GM18505 (cell line): ENCODE measurements at regions not wholly inside any gene's neighbourhood (a gene's known extent, or its start where the extent isn't known, plus 50 kb on each side); places are given as distances from the start of the nearest gene placed in this dataset.

ENCODE experiments used
- ATAC-seq: cut with Tn5 transposase; IDR thresholded peaks from one replicate; pipeline ENCODE4 v1.9.1; 2021; ENCODE audit not compliant: unreplicated experiment
- POLR2A ChIP-seq: IDR thresholded peaks from 4 replicates; pipeline ENCODE4 v1.6.1; 2011; ENCODE audit warnings: borderline replicate concordance; ENCODE audit not compliant: insufficient read depth, insufficient read length; ENCODE audit errors: extremely low read depth

DNA sequence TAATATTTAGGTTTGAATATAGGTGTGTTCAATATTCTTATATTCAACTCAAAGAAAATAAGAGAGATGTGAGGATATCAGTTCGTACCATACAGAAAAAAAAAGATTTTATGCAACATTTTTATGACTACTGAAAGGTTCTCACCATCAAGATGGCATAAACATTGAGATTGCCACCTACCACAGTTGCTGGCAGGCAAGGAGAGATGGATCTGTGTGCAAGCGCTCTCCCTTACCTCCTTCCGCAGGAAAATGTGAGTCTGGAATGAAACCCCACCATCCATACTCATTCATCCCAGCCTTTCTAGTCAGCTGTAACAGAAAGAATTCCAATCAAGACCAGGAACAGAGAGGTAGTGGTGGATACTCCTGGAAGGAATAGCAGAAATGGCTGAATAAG, 376.9 kb downstream of the PPP3CA start:
- TF ChIP-seq POLR2A: no peak
- no peak for ATAC-seq

DNA sequence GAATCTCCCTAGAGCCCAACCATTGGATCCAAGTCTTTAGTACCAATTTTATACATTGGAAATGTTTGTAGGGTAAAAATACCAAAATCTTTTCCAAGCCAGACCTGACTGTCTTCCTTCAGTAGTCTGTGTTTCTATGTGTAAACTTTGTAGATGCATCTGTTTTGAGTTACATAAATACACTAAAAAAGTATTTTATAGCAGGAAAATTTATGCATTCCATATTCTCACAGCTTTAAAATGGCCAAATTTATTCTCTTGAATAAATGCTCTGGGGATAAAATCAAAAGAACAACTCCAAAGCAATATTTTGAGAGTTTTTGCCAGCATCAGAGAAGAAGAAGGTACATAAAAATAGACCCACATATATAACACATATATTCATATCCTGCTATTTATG, 377.4 kb downstream of the PPP3CA start:
- ATAC-seq: no peak
- TF ChIP-seq POLR2A: no peak

DNA sequence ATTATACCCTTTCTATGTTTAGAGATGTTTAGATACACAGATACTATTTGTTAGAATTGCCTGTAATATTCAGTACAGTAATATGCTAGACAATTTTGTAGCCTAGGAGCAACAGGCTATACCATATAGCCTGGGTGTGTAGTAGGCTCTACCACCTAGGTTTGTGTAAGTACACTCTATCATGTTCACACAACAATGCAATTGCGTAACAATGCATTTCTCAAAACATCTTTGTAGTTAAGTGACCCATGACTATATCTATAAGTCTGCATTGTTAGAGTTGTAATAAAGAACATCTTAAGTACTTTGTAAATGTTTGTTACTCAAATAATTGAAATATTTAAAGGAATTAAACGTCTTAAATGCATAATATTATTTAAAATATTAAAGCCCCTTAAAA, 379.3 kb downstream of the PPP3CA start:
- ATAC-seq: no peak
- TF ChIP-seq POLR2A: no peak

DNA sequence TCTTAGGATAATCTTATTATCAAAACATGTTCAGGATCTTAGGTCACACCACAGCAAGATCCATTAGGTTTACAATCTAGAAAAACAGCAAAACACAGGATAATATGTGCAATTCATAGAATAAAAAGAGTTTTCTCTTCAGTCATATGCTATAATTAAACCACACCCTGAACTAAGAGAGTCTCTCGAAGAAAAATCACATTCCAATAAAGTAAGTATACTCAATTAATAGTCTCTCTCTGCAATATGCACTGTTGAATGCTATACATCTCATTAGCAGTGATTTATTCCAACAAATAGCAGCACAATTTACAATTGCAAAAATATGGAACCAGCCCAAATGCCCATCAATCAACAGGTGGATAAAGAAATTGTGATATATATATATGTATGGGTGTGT, 383.7 kb downstream of the PPP3CA start:
- no peak for TF ChIP-seq POLR2A
- ATAC-seq: no peak

DNA sequence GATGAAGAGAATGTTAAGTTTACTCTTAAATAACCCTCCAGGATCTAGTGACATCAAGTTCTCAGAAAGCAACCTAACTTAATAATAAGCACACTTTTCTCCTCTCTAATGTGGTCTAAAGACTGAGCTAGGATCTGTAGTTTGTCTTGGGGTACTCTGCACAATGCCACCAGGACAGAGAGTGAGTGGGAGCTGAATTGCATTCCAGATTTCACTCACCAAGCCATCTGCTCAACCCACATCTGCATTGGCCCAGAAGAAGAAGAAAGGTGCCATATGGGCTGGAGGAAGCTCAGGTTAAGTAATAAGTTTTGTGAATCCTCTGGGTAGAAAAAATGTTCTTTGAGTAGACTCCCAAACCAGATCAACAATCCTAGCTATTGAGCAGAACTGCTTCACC, 384.6 kb downstream of the PPP3CA start:
- TF ChIP-seq POLR2A: no peak
- ATAC-seq: no peak

DNA sequence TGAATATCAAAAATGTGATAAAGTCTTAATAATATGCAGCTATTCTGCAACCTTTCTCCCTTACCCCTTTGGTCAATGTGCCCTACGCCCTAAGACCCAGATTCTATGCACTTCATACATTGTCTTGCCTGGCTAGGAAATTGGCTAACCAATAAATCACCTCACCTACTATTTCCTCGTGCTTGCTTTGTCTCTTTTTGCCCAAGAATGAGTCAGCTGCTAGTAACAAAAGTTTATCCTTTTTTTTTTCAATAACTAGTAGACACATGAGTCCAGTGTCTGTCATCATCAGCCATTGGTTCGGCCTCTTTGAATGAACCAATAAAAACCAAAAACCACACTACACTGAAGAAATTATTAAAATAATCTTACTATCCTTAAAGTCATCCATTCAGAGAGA, 387.1 kb downstream of the PPP3CA start:
- no peak for ATAC-seq
- no peak for TF ChIP-seq POLR2A

DNA sequence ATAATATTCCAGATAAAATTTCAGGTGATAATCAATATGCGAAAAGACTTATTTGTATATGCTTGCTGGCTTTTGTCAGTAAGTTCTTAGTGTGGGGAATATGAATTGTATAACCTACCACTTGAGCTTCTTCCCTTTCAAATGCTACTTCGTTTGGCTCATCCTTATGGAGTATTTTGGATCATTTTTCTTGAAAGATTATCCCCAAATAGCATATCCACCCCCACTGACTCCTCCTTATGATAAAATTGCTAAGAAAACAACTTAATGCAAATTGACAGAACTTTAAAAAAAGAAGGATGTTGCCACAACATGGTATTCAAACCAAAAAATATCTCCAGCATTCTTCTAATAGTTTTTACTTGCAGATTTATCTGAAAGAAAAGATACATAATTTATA, 393.3 kb downstream of the PPP3CA start:
- no peak for TF ChIP-seq POLR2A
- no peak for ATAC-seq

DNA sequence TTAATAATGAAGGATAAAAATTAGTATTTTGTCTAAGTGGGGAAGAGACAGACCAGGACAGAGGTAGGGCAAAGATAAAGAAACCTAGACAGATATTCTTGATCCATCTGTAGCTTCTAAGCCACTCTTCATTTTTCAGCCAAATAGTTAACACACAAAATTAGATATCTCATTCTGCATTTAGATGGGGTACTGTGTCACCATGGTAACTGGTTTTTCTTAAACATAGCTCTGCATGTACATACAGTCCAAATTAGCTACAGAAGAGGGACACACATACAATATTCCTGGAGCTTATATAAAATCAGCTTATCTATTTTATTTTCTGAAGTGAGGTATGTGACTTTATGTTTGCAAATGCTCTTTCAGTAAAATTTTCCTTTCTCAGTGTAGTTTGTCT, 393.7 kb downstream of the PPP3CA start:
- TF ChIP-seq POLR2A: no peak
- ATAC-seq: no peak

DNA sequence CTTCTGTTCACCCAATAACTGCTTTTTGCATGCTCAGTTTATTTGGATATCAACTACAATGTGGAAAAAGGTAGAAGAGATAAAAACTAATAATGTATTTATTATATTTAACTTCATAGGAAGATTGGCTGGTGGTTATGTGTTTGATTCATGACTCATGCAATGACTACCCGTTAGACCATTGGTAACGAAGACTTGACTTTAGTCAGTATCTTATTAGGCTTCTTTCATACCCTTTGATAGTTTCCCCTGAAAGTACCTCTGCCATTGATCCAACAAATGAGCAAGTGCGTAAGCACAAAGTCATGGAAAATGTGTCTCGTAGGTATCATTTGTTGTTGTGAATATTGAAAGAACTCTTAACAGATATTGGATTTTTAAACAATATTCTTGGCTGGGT, 394.7 kb downstream of the PPP3CA start:
- no peak for TF ChIP-seq POLR2A

DNA sequence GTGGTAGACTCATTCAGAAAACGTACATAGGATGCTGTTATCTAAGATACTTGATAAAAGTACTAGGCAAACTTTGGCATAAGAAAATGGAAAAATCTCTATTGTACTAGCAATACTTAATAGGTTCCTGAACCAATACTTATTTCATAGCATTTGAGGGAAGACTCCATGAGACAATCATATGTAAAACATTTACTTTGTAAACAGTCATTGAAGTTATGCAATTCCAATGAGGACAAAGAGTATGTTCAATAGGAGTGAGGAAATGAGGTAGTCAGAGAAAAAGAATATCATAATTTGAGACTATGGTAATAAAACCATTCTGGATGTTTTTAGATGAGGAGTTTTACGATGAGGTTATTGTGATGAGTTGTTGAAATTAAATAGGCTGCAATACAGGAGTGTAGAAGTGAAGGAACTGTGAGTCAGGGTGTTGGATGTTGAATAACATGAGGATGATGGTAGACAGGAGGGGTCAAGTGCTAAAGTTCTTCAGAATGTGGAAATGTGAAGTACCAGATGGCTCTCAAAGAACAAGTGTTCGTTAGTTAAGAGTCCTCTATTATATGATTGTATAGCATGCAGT, 397.9 kb downstream of the PPP3CA start:
- TF ChIP-seq POLR2A: no peak
- ATAC-seq: no peak

More for the DNA sequence above, 394.7 kb downstream of the PPP3CA start:
- no peak for ATAC-seq

DNA sequence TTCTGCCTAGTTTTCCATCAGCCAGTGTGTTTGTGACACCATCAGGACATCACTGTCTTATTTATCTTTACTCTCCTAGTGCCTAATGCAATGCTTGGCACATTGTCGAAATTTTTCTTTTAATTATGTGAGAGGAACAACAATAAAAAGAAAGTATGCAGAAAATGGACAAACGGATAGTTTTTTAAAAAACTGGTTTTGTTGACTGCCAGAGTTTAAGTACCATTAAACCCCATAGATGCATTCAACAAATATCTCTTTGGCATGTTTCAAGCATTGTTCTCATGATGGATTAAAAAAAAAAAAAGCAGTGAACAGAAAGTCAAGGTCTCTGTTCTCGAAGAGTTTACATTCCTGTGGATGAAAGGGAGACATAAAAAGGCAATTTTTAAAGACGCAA, 398.4 kb downstream of the PPP3CA start:
- no peak for TF ChIP-seq POLR2A
- ATAC-seq: no peak

DNA sequence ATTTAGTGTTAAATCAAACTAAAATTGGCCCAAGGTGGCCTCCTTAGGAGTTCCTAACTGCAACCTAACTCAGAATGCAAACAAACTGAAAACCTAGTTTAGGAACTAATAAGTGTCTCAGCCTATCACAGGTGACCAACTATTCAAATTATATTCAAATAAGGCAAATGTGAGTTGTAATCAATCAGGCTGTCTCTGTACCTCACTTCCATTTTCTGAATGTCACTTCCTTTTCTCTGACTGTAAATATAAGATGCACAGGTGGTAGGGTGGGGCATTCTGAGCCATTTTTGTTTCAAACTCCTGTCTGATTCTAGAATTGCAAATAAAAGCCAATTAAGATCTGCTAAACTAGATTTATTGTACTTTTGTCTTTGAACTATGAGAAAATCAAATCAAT, 401.5 kb downstream of the PPP3CA start:
- TF ChIP-seq POLR2A: no peak

DNA sequence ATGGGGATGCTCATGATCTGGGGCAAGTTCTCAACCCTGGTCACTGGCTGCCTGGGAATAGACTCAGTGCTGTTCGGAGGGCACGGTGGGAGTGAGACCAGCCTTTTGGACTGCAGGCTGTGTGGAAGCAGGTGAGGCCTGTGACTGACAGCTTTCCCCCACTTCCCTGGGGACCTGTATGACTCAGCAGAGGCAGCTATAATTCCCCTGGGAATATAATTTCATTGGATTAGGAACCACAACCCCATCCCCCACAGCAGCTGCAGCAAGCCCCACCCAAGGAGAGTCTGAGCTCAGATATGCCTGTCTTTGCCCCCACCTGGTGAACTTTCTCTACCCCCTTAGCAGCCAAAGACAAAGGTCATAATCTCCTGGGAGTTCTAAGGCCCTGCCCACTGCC, 408.6 kb downstream of the PPP3CA start:
- ATAC-seq: no peak
- TF ChIP-seq POLR2A: no peak

More for the DNA sequence above, 401.5 kb downstream of the PPP3CA start:
- ATAC-seq: no peak

DNA sequence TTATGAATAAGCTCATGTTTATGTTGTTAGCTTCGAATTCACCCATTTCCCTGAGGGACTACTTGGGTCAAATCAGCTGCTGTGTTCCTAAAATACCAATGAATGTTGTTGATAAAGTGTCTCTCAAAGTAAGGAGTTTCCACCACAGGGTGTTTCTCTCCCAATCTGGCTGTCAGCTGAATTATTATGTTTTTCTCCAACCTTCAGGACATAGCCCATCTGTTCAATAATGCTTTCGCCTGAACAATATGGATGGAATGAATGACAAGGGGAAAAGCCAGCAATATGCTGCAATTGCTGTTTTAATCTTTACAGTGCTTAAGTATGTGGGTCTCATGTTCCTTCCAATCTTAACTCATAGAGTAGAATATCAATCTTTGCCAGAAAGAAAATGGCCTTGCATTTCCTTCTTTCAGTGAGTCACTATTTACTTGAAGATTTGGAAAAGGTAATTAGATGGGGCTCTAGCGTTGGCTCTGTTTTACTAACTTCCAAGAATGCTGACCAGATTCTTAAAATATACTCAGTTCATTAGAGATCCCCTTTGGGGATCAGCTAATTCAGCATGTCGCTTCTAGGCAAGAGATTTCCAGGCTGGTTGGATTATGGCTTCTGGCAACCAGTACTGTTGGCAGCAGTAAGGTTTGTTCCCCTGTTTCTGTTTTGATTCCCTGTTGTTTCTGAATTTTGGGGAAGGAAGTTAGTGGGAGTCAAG, 410.5 kb downstream of the PPP3CA start:
- TF ChIP-seq POLR2A: no peak

More for the DNA sequence above, 410.5 kb downstream of the PPP3CA start:
- ATAC-seq: no peak
